Left ventricle myocardium superior (tissue), 1 donor: ENCODE measurements at regions not wholly inside any gene's neighbourhood (a gene's known extent, or its start where the extent isn't known, plus 50 kb on each side); places are given as distances from the start of the nearest gene placed in this dataset.

Experiments used
- ATAC-seq: fragments of 200-7000 bp; cut with Tn5 transposase; one replicate; pipeline ENCODE4 v1.9.1; 2020; ENCODE audit warnings: mild to moderate bottlenecking, moderate library complexity
- DNase-seq: peaks from one replicate; pipeline ENCODE4 v3.0.0-alpha.2; 2020
- intact Hi-C: fragments of 100-400 bp; cut with micrococcal nuclease; formaldehyde crosslinking; loops from one replicate; pipeline ENCODE4 v1.11.0; 2022
- donor health status: DM: no; HTN: yes; CAD: no; lungs with severe emphysema.

DNA sequence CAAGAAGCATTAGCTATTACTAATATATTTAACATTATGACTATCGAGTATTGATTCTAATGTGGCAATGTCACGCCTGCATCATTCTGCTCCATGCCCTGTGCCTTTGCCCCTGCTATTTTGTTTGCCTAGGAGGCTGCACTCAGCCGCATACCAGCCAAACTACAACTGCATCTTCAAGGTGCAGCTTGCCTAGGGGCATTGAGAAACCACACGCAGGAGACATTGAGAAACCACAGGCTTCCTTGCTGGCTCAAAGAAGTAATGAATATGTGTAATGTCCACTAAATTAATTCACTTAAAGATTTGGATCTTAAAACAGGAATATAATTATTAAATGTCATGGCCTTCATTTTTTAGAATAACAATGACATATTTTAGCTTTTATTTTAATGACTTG is 683.6 kb upstream of the TENM3 start:
- no peak for ATAC-seq

DNA sequence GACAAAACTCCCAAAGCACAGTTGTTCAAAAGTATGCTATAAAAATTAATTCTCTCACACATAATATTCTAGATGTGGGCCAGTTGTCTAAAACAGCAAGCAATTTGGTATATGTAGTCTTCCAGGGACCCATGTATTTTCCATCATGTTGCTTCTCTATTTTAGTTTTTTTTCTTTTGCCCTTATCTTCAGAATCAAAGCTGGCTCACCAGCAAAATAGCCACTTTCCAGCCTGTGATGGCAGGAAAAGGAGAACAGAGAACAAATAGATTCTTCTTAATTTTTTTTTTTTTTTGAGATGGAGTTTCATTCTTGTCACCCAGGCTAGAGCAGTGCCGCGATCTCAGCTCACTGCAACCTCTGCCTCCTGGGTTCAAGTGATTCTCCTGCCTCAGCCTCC is 680.8 kb upstream of the TENM3 start:
- DNase-seq, result no peak
- no peak for ATAC-seq
- intact Hi-C loops, result no loop called here

More for the DNA sequence above, 683.6 kb upstream of the TENM3 start:
- intact Hi-C loops, result no loop called here
- DNase-seq, result no peak

DNA sequence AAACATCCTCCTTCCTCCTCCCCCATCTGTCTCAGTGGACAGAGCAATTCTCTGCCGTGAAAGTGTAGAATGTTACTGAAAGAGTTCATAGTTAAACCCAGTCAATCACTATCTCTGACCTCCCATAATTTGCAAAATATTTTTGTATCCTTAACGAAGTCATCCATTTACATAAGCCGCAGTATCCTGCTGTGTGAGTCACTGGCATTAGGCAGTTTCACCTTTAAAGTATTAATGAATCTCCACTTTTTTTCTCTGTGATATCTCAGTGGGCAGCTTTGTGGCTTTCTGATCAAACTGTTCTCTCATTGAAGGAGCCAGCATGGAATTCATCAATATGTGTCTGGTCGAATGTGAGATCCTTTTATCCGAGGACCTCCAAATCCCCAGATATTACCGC is 678.6 kb upstream of the TENM3 start:
- intact Hi-C loops, result no loop called here
- ATAC-seq (no peak), DNase-seq (no peak)

DNA sequence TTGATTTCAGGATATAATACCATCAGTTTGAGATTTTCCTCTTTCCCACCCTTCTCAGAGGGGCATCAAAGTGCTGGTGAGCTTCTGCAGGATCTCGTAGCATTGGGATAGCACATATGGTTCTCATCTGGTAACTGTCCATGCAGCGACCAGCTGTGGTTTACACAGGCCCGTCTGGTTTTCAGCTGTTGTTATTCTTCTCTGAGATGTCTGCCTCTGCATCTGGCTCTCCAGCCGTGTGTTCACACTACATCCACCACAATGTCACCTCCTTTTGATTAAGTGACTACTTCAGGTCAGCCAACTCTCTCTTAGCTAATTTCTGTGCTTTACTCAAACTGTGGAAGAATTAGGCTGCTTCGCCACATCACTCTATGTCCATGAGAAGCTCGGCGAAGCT is 676.7 kb upstream of the TENM3 start:
- DNase-seq (no peak), ATAC-seq (peak; percentile 84)
- intact Hi-C loops, result no loop called here

DNA sequence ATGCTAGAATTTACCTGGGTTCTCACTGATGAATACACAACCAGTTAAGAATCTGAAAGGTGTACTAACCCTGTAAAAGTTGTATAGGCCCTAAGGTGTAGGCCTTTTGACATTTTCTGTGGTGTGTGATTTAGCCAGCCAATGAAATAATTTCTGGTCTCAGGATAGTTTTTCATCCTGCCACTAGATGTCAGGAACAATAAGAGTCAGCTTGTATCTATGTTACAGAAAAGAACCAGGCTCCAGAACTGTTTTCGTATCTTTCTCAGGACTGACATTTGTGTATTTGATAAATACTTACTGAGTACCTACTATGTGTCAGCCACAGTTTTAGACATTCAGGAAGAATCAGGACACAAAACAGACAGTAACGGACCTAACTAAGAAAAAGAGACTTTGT is 673.6 kb upstream of the TENM3 start:
- ATAC-seq (peak; percentile 60), DNase-seq (no peak)
- intact Hi-C loops, result no loop called here

DNA sequence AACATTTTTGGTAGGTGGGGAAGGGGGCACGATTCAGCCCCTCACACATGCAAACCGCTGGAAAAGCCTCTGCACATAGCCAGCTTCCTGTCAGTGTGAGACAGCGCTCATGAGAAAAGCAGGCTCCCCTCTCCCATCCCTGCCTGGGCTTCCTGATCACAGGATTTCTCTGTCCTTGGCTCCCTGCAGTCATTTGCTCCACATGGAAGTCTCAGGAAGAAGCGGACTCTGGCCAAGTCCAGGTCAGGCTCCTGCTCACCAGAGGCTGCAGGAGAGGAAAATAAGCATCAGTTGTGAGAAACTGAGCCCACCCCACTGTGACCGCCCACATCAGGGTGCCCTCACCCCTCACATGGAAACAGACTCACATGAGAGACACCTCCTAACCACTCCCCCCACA is 664.3 kb upstream of the TENM3 start:
- no peak for ATAC-seq
- intact Hi-C loops, result no loop called here

DNA sequence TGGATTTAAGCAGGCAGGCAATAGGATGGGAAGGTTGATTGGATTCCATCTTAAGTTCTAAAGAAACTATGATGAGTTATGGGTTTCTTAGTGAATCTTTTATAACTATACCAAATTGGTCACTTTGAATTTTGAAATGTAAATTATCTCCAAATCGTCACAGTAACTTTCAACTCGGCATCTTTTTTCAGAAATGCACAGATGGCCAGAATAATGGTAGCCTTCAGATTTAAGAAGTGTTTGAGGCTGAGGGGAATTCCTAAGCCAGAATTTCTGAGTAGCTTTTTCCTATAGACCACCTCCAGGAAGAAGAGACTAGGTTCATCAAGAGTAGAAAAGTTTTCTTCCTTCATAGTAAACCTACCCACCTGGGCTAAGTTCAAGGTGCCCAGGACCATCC is 663.7 kb upstream of the TENM3 start:
- no peak for ATAC-seq
- intact Hi-C loops, result no loop called here
- DNase-seq, result no peak

More for the DNA sequence above, 664.3 kb upstream of the TENM3 start:
- no peak for DNase-seq

DNA sequence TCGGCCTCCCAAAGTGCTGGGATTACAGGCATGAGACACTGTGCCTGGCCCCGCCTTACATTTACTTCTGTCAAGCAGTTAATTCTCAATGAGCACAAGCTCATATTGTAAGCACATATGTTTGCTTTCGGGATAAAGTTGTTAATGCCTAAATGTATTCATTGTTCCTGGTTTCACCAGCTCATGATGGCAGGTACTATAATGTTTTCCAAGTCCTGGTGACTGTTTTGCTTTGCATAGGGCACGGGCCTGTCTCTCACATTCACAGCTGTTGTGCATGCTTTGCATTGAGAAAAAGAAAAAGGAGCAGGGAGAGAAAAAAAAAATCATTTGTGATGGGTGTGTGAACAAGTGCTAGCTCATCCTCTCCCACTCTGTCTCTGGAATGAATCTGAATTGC is 661.2 kb upstream of the TENM3 start:
- intact Hi-C loops, result no loop called here
- no peak for ATAC-seq
- DNase-seq, result no peak

DNA sequence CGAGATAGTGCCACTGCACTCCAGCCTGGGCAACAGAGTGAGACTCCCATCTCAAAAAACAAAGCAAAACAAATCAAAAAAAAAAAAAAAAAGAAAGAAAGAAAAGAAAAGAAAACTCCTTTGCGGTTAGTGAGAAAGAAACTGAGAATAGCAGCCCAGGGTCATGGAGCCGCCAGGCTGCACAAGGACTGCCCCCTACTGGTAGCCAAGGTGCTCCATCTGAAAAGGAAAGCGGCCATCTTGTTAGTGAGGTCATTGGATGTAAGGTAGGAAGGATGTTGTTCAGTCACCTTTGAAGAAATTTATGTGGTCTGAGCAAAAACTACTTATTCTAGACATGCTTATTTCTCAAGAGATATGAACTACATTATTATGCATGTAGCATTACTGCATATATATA is 660.6 kb upstream of the TENM3 start:
- no peak for DNase-seq
- ATAC-seq, result no peak
- intact Hi-C loops, result no loop called here

DNA sequence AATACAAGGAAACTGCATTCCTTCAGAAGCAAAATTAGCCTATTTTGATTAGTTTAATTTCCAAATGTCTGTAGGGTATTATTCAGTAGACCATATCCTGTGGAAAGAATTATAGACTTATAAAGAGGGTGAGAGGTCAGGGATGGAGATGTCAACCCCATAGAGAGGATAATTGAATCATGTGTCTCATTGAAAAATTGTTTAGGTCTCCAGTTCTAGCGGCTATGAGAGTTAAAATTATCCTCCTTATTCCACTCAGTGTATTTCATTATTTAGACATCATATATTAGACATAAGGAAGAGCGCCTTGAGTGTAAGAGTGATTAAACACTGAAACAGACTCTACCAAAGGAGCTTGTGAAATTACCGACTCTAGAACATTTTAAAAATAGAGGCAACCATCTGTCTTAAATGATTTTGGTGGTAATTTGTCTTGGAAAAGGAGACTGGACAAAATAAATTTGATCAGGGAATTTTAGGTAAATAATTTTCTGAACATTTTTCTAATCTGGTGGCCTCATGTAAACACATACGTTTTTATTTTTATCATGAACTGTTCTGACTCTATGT is 654.4 kb upstream of the TENM3 start:
- DNase-seq, result no peak
- intact Hi-C loops, result no loop called here
- no peak for ATAC-seq

DNA sequence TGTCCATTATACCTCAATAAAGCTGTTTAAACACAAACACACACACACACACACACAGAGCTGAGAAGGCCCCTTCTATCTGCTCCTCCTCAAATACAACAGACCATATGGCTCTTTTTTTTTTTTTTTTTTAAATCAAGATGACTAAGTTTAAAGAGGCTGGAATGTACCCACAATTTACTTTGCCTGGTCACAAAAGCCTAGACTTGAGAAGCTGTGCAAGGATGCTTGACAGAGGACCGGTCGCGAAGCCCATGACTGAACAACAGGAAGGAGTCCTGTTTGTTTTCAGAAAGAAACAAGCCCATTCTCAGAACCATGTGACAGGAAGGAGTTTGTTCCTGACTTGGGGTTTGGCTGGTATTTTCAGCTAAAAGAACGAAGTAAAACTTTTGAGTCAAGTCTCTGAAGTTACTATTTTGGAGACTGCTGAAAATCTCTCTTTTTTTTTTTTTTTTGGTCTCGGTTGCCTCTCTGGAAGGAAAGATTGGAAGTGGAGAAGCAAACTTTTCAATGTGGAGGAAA is 650.9 kb upstream of the TENM3 start:
- ATAC-seq, result no peak
- intact Hi-C loops, result no loop called here
- DNase-seq, result no peak

DNA sequence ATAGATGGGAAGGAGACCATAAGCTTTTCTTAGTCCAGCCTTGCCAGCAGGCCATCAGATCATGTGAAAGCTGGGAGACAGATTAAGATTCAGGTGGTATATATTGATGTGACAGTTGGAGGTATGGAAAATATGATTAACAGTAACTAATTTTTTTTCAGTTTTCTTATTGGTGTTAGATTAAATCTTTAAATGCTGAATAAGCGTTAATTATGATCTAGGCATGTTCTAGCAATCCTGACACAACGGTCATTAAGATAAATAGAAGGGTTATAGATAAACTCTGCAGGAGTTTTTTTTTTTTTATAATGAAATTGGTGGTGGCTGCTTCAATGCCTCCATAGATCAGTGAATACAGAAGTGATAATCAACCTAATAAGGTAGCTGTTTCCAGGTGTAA is 649.5 kb upstream of the TENM3 start:
- intact Hi-C loops, result no loop called here
- ATAC-seq, result no peak
- no peak for DNase-seq

DNA sequence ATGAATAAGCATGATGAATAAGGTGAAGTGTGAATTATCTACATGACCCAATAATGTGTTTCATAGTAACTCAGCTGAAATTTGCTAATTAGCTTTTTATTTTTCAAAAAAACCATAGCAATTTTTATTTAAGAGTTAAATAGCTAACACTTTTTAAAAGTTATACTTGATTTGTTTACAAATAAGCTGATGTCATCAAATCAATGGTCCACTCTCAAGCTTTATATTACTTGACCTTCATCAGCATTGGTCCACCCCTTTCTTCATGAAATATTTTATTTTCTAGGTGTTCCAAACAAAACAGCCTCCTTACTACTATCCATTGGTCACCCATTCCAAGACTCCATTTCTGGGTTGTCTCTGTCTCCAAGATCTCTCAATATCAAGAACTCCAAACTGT is 649.0 kb upstream of the TENM3 start:
- DNase-seq (no peak), ATAC-seq (no peak)
- intact Hi-C loops, result no loop called here

DNA sequence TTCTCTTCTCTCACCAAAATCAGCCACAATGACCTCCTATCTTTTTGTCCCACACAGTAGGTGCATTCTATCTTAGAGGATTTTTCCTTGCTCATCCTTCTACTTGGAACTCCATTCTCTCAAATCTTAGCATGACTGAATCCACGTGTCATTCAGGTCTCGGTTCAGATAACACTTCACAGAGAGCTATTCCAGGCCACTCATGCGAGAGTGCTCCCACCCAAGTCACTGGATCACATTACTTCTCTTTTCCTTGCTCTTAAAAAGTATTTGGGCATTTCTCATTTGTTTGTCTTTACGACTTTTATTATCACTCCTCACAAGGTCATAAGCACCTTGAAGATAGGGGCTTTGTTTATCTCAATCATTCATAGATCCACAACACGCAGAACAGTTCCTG is 647.5 kb upstream of the TENM3 start:
- ATAC-seq (no peak), DNase-seq (no peak)
- intact Hi-C loops, result no loop called here

DNA sequence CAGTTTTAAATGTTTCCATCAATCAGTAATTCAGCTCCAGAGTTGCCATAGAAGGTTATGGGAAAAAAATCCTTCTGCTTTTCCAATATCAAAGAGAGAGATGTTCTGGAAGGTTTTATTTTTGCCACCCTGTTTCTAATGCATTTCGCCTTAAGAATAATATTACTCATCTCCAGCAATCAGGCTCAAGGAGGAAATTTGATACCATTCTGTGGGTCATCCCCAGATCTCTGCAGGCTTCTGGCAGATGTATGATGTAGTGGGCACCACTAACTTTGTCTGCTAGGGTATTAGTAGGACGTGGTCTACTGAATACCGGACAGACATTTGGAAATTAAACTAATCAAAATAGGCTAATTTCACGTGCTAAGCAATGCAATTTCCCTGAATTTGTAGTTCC is 645.4 kb upstream of the TENM3 start:
- ATAC-seq (no peak), DNase-seq (no peak)
- intact Hi-C loops, result no loop called here

DNA sequence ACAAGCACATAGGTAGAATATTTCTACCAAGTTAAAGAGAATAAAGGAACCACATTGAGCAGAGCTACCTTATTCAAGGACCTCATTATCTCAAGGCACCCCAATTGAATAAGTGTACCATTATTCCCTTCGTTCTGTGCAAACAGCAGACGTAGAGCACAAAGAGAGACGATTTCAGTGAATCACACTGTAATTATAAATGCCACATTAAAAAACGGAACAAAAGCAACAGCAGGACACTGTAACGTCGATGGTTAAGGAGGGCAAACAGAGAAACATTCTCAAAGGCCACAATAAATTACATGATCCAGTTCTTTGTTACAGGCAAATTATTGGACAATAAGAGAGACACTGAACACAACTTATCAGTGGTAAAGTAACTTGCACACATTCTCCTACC is 644.1 kb upstream of the TENM3 start:
- ATAC-seq, result no peak
- no peak for DNase-seq
- intact Hi-C loops, result no loop called here

DNA sequence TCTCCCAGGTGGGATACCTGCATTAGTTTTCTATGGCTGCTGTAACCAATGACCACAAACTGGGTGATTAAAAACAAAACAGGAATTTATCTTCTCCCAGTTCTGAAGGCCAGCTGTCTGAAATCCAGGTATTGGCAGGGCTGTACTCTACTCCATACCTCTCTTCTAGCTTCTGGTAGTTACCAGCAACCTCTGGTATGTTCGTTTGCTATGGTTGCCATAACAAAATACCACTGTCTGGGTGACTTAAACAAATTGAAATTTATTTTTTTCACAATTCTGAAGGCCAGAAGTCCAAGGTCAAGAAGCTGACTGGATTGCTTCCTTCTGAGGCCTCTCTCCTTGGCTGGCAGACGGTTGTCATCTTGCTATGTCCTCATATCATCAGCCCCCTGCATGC is 642.1 kb upstream of the TENM3 start:
- intact Hi-C loops, result no loop called here
- ATAC-seq (no peak), DNase-seq (no peak)

DNA sequence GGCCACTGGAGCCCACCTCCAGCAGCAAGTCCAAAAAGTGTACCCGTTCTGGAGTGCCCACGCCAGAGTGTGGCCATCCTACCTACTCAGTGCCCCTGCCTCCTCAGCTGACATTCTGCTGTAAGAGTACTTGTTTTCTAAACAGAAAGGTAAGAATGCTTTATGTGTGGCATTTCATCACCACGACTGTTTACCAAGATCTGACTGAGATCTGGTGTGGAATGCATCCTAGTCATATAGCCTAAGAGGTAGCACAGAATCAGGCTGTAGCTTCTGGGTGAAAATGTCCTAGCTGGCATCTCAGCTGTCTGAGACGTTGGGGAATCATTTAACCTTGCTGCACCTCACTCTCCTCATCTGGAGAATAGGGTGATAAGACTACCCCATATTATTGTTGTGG is 638.7 kb upstream of the TENM3 start:
- intact Hi-C loops, result no loop called here
- ATAC-seq, result no peak
- no peak for DNase-seq

DNA sequence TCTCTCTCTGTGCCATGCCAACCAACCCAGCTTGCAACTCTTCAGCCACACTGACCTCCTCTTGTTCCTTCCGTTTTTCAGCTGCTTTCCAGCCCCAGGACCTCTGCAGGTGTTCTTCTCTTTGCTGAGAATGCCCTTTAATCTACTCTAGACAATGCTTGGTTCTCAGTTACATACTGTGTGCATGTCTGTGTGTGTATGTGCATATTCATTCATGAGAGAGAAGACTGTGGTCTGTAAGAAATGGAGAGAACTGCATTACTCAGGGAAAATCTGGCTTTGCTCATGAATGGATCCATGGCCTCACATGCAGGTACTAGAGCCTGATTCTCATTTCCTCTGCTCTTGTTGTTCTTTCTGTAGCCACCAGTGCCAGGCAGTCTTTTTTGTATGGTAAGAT is 636.9 kb upstream of the TENM3 start:
- intact Hi-C loops, result no loop called here
- ATAC-seq (no peak), DNase-seq (no peak)

DNA sequence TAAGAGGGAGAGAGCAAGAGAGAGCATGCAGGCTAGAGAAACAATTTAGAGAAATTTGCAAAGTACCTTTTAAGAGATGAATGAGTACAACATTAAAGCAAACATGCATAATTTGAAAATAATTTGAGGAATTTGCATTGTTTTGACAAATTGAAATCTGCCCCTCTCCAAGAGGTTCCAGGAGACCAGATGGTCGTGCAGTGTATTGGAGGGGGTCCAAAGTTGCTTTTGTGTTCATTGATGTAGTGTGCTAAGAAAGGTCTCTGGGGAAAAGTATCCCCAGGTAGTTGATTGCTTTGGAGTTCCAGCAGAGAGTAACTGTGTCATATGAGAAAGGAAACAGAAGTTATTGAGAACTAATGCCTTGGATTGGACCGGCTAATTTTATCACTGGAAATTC is 635.0 kb upstream of the TENM3 start:
- ATAC-seq (no peak), DNase-seq (no peak)
- intact Hi-C loops, result no loop called here

DNA sequence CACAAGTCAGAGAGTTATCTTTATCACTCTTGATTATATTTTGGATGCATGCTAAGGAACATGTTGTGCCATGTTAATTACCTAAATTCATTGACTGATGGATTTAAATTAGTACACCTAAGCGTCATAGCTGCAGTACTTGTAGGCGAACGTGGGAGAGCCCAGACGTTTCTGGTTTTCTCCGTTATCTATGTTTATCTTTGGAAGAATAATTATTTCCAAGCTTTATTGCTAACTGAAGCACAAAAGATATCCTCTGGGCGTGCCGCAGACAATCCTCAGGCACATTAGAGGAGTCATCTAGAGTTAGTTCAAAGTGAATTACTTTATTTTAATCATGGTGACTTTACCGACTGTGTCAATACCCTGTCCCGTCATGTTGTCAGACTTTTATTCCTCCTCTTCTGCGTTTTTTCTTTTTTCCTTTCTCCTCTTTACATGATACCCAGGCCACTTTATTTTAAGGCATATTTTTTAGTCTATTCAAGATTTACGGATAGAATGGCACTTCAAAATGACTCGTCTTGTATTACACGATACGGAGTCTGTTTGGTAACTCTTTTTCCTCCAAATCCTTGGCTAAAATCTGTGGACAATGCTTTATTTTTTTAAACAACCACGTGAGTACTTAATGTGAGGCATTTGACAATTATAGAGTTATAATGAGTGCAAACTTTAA is 632.0 kb upstream of the TENM3 start:
- intact Hi-C loops, result no loop called here
- ATAC-seq (no peak), DNase-seq (no peak)
